ENCODE measurements at regions not wholly inside any gene's neighbourhood (a gene's known extent, or its start where the extent isn't known, plus 50 kb on each side); places are given as distances from the start of the nearest gene placed in this dataset.

DNA sequence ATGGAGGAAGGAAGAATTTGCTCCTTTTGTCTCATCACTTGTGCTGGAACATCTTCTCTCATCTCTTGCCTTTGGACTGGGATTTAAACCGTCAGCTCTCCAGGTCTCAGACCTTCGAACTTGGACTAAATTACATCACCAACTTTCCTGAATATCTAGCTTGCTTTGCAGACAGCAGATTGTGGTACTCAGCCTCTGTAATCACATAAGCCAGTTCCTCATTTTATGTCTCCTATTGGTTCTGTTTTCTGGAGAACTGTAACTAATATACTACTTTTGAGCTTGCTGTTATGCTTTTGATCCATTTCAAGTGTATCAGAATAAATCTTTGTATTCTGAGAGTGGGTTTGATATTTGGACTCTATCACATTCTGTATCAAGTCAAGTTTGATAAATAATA is 164.3 kb upstream of the VEPH1 start:
- Mint-ChIP-seq H3K4me3 (no peak overlapping the region), H3K36me3 (no peaks in the 10 kb centered on the region), H3K4me1 (no peaks in the 10 kb centered on the region), H3K9me3 (peaks cover 0 to 8% (median 0%) of the 10 kb centered on the region in 11 donors), H3K27me3 (peaks cover 0 to 14% (median 7%) of the 10 kb centered on the region in 5 donors), H3K27ac (no peak overlapping the region)
- Histone ChIP-seq H3K4me3 (ENCODE audit: low read length) (no peak overlapping the region), H3K36me3 (ENCODE audit: control insufficient read depth in 2 of 3, insufficient read depth in 3 of 3, low read length in 3 of 3) (no peaks in the 10 kb centered on the region), H3K9me3 (ENCODE audit: control insufficient read depth in 2 of 3, low read length in 3 of 3) (no peaks in the 10 kb centered on the region), H3K27ac (ENCODE audit: low read depth, low read length) (no peak overlapping the region), H3K4me1 (ENCODE audit: control insufficient read depth in 2 of 2, insufficient read depth in 2 of 2, low read length in 2 of 2) (no peaks in the 10 kb centered on the region), H3K27me3 (ENCODE audit: control insufficient read depth in 2 of 2, insufficient read depth in 2 of 2, low read length in 2 of 2) (no peaks in the 10 kb centered on the region)
- CTCF ChIA-PET = no interaction called here
- intact Hi-C loops (cut with micrococcal nuclease) = no loop called here
- no peak for DNase-seq
- POLR2A ChIA-PET = no interaction called here
- no peak for ATAC-seq

DNA sequence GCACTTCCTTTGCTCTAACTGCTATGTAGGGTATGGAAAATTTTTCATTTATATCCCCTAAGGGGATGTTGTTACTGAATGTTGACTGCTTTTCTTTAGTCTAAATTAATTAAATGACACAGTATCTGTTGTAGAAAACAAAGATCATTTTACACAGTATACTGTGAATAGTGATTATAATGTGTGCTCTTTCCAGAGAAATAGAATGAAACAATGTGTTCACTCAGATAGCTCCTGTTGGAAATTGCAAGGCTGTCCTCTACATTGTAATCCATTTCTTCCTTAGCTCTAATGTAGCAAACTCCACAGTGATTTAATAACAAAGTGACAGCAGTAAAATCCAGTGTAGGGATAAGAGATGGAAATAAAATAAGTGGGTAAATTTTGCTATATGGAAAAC is 159.0 kb upstream of the VEPH1 start:
- Histone ChIP-seq H3K36me3 (ENCODE audit: control insufficient read depth in 2 of 3, insufficient read depth in 3 of 3, low read length in 3 of 3) (no peaks in the 10 kb centered on the region), H3K27me3 (ENCODE audit: control insufficient read depth in 2 of 2, insufficient read depth in 2 of 2, low read length in 2 of 2) (no peaks in the 10 kb centered on the region), H3K4me3 (ENCODE audit: low read length) (no peak overlapping the region), H3K9me3 (ENCODE audit: control insufficient read depth in 2 of 3, low read length in 3 of 3) (peaks cover 0 to 3% (median 0%) of the 10 kb centered on the region in 3 experiments), H3K27ac (ENCODE audit: low read depth, low read length) (no peak overlapping the region), H3K4me1 (ENCODE audit: control insufficient read depth in 2 of 2, insufficient read depth in 2 of 2, low read length in 2 of 2) (no peaks in the 10 kb centered on the region)
- H3K36me3 Mint-ChIP-seq = no peaks in the 10 kb centered on the region
- H3K27me3 Mint-ChIP-seq = peaks cover 0 to 27% (median 10%) of the 10 kb centered on the region in 5 donors
- intact Hi-C loops (cut with micrococcal nuclease) = no loop called here
- no peak for ATAC-seq
- H3K27ac Mint-ChIP-seq = no peak overlapping the region
- H3K9me3 Mint-ChIP-seq = peaks cover 0 to 4% (median 0%) of the 10 kb centered on the region in 11 donors
- H3K4me3 Mint-ChIP-seq = no peak overlapping the region
- no peaks in the 10 kb centered on the region for H3K4me1 Mint-ChIP-seq
- ChIA-PET CTCF (no interaction called here), POLR2A (no interaction called here)
- no peak for DNase-seq

DNA sequence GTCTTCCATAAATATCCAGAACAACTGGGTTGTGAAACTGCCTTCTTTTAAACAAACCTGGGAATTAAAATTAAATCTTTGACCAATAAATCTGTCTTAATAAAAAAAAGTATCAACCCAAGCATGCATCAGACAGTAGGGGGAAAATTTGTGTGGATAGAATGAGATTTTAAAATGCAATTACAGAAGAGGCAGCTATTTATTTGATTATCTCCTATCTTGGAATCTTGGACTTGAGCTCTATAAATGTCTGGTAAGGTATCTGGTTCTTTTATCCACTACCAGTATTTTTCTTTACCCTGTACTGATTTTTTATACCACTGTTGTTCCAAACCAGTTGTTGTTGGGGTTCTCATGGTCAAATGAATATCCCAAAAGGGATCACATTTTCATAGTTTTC is 157.6 kb upstream of the VEPH1 start:
- H3K4me3 Mint-ChIP-seq = no peak overlapping the region
- Histone ChIP-seq H3K27ac (ENCODE audit: low read depth, low read length) (no peak overlapping the region), H3K9me3 (ENCODE audit: control insufficient read depth in 2 of 3, low read length in 3 of 3) (peaks cover 0 to 3% (median 0%) of the 10 kb centered on the region in 3 experiments), H3K4me3 (ENCODE audit: low read length) (no peak overlapping the region), H3K27me3 (ENCODE audit: control insufficient read depth in 2 of 2, insufficient read depth in 2 of 2, low read length in 2 of 2) (no peaks in the 10 kb centered on the region), H3K4me1 (ENCODE audit: control insufficient read depth in 2 of 2, insufficient read depth in 2 of 2, low read length in 2 of 2) (no peaks in the 10 kb centered on the region), H3K36me3 (ENCODE audit: control insufficient read depth in 2 of 3, insufficient read depth in 3 of 3, low read length in 3 of 3) (no peaks in the 10 kb centered on the region)
- CTCF ChIA-PET = no interaction called here
- no peaks in the 10 kb centered on the region for H3K36me3 Mint-ChIP-seq
- H3K9me3 Mint-ChIP-seq = peaks cover 0 to 7% (median 0%) of the 10 kb centered on the region in 11 donors
- DNase-seq (no peak), ATAC-seq (no peak)
- H3K27ac Mint-ChIP-seq = no peak overlapping the region
- H3K27me3 Mint-ChIP-seq = peaks cover 0 to 27% (median 10%) of the 10 kb centered on the region in 5 donors
- intact Hi-C loops (cut with micrococcal nuclease) = no loop called here
- H3K4me1 Mint-ChIP-seq = no peaks in the 10 kb centered on the region
- POLR2A ChIA-PET = no interaction called here

DNA sequence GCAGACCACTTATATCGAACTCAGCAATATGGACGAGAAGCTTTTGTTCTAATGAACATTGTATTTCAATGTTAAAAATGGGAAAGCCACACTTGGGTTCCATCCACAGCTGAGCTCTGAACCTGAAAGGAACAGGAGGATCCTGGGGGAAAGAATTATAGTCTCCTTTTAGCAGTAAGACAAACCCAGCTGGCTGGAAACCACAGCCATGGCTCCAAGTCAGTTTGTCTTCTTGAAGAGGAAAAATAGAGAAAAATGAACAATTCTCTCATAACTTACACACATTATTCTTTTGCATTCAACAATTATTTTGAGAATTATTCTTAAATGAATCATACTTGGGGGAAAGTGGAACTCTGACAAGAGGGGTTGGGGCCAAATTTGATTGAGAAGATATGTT is 149.2 kb upstream of the VEPH1 start:
- ATAC-seq (no peak), DNase-seq (no peak)
- Histone ChIP-seq H3K27ac (ENCODE audit: low read depth, low read length) (no peak overlapping the region), H3K9me3 (ENCODE audit: control insufficient read depth in 2 of 3, low read length in 3 of 3) (no peaks in the 10 kb centered on the region), H3K4me1 (ENCODE audit: control insufficient read depth in 2 of 2, insufficient read depth in 2 of 2, low read length in 2 of 2) (no peaks in the 10 kb centered on the region), H3K36me3 (ENCODE audit: control insufficient read depth in 2 of 3, insufficient read depth in 3 of 3, low read length in 3 of 3) (no peaks in the 10 kb centered on the region), H3K27me3 (ENCODE audit: control insufficient read depth in 2 of 2, insufficient read depth in 2 of 2, low read length in 2 of 2) (no peaks in the 10 kb centered on the region), H3K4me3 (ENCODE audit: low read length) (no peak overlapping the region)
- Mint-ChIP-seq H3K36me3 (no peaks in the 10 kb centered on the region), H3K4me1 (peaks cover 0 to 1% (median 0%) of the 10 kb centered on the region in 7 donors), H3K27me3 (peaks cover 0 to 21% (median 6%) of the 10 kb centered on the region in 5 donors), H3K27ac (no peak overlapping the region), H3K4me3 (no peak overlapping the region), H3K9me3 (peaks cover 0 to 4% (median 0%) of the 10 kb centered on the region in 11 donors)
- intact Hi-C loops (cut with micrococcal nuclease) = no loop called here
- CTCF ChIA-PET = no interaction called here
- POLR2A ChIA-PET = no interaction called here

DNA sequence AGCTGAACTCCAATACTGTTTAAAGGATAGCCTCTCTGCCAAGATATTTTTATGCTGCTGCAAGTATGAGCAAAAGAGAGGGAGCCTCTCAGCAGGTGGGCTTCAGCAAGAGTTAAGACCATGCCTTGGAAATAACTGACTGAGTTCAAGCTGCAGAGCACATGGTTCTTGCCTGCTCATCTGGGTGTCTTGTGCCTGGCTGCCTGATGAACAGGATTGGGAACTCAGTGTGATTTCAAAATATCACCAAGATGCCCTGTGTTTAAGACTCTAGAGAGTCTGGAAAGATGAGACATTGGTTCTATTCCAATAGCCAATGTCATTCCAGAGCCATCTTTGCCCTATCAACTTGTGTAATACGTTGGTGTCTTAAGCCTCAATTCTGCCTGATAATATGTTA is 147.5 kb upstream of the VEPH1 start:
- no peak overlapping the region for H3K27ac ChIP-seq (ENCODE audit: low read depth, low read length)
- ChIA-PET CTCF (no interaction called here), POLR2A (no interaction called here)
- ATAC-seq (no peak), DNase-seq (no peak)
- Mint-ChIP-seq H3K4me3 (no peak overlapping the region), H3K4me1 (peaks cover 0 to 1% (median 0%) of the 10 kb centered on the region in 7 donors), H3K36me3 (no peaks in the 10 kb centered on the region), H3K9me3 (peaks cover 0 to 2% (median 0%) of the 10 kb centered on the region in 11 donors), H3K27ac (no peak overlapping the region), H3K27me3 (peaks cover 0 to 18% (median 6%) of the 10 kb centered on the region in 5 donors)
- H3K4me1 ChIP-seq (ENCODE audit: control insufficient read depth in 2 of 2, insufficient read depth in 2 of 2, low read length in 2 of 2) = no peaks in the 10 kb centered on the region
- no peaks in the 10 kb centered on the region for H3K27me3 ChIP-seq (ENCODE audit: control insufficient read depth in 2 of 2, insufficient read depth in 2 of 2, low read length in 2 of 2)
- intact Hi-C loops (cut with micrococcal nuclease) = no loop called here
- no peaks in the 10 kb centered on the region for H3K36me3 ChIP-seq (ENCODE audit: control insufficient read depth in 2 of 3, insufficient read depth in 3 of 3, low read length in 3 of 3)
- H3K9me3 ChIP-seq (ENCODE audit: control insufficient read depth in 2 of 3, low read length in 3 of 3) = no peaks in the 10 kb centered on the region
- H3K4me3 ChIP-seq (ENCODE audit: low read length) = no peak overlapping the region

DNA sequence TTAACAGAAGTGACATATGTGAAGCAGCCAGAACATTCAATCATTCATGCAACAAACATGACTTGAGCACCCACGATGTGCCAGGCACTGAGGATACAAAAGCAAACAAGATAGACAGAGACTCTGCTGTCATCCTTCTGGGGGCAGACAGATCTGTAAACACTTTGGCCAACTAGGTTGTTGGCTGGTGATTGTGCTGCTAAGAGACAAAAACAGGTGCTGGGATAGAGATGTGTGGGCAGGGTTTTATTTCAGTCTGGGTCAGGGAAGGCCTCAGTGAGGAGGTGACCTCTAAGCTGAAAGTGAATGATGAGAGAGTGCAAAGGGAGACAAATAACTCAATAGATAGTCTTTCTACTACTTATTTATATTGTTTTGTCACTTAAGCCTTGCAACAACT is 147.0 kb upstream of the VEPH1 start:
- H3K4me1 Mint-ChIP-seq = peaks cover 0 to 1% (median 0%) of the 10 kb centered on the region in 7 donors
- ATAC-seq = no peak
- no peak overlapping the region for H3K27ac ChIP-seq (ENCODE audit: low read depth, low read length)
- no peaks in the 10 kb centered on the region for H3K36me3 ChIP-seq (ENCODE audit: control insufficient read depth in 2 of 3, insufficient read depth in 3 of 3, low read length in 3 of 3)
- peaks cover 0 to 18% (median 6%) of the 10 kb centered on the region in 5 donors for H3K27me3 Mint-ChIP-seq
- no peak overlapping the region for H3K4me3 Mint-ChIP-seq
- no peaks in the 10 kb centered on the region for H3K4me1 ChIP-seq (ENCODE audit: control insufficient read depth in 2 of 2, insufficient read depth in 2 of 2, low read length in 2 of 2)
- CTCF ChIA-PET = no interaction called here
- H3K27me3 ChIP-seq (ENCODE audit: control insufficient read depth in 2 of 2, insufficient read depth in 2 of 2, low read length in 2 of 2) = no peaks in the 10 kb centered on the region
- intact Hi-C loops (cut with micrococcal nuclease) = no loop called here
- H3K9me3 ChIP-seq (ENCODE audit: control insufficient read depth in 2 of 3, low read length in 3 of 3) = no peaks in the 10 kb centered on the region
- H3K36me3 Mint-ChIP-seq = no peaks in the 10 kb centered on the region
- H3K4me3 ChIP-seq (ENCODE audit: low read length) = no peak overlapping the region
- peaks cover 0 to 2% (median 0%) of the 10 kb centered on the region in 11 donors for H3K9me3 Mint-ChIP-seq
- no peak overlapping the region for H3K27ac Mint-ChIP-seq
- POLR2A ChIA-PET = no interaction called here
- DNase-seq = no peak

DNA sequence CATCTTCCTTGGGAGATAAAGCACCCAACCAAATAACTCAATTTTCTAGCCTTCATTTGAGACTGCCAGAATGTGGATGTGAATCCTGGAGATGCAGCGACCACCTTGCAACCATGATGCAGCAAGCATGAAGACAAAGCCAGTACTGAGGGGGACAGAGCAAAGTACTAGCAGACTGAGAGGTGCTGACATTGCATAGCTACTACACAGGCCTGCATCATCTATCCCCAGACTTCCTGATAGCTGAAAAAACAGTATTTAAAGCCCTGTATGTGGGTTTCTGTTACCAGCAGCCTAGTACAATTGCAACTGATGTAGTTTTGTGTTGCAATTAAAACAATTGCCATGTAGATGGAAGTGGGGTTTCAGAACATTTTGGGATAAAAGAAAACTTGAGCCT is 146.3 kb upstream of the VEPH1 start:
- H3K27ac Mint-ChIP-seq = no peak overlapping the region
- Histone ChIP-seq H3K36me3 (ENCODE audit: control insufficient read depth in 2 of 3, insufficient read depth in 3 of 3, low read length in 3 of 3) (no peaks in the 10 kb centered on the region), H3K27me3 (ENCODE audit: control insufficient read depth in 2 of 2, insufficient read depth in 2 of 2, low read length in 2 of 2) (no peaks in the 10 kb centered on the region), H3K9me3 (ENCODE audit: control insufficient read depth in 2 of 3, low read length in 3 of 3) (no peaks in the 10 kb centered on the region), H3K27ac (ENCODE audit: low read depth, low read length) (no peak overlapping the region), H3K4me3 (ENCODE audit: low read length) (no peak overlapping the region), H3K4me1 (ENCODE audit: control insufficient read depth in 2 of 2, insufficient read depth in 2 of 2, low read length in 2 of 2) (no peaks in the 10 kb centered on the region)
- no peaks in the 10 kb centered on the region for H3K36me3 Mint-ChIP-seq
- no peak overlapping the region for H3K4me3 Mint-ChIP-seq
- ATAC-seq (no peak), DNase-seq (no peak)
- H3K4me1 Mint-ChIP-seq = peaks cover 0 to 1% (median 0%) of the 10 kb centered on the region in 7 donors
- peaks cover 0 to 18% (median 6%) of the 10 kb centered on the region in 5 donors for H3K27me3 Mint-ChIP-seq
- H3K9me3 Mint-ChIP-seq = peaks cover 0 to 2% (median 0%) of the 10 kb centered on the region in 11 donors
- ChIA-PET CTCF (no interaction called here), POLR2A (no interaction called here)
- intact Hi-C loops (cut with micrococcal nuclease) = no loop called here

All from naive thymus-derived CD4-positive, alpha-beta T cell (primary cell).